NCI-H526 treated with DMSO at 0.1 percent for 48 hours (cell line): ENCODE measurements at regions not wholly inside any gene's neighbourhood (a gene's known extent, or its start where the extent isn't known, plus 50 kb on each side); places are given as distances from the start of the nearest gene placed in this dataset.

Experiments
- DNase-seq: peaks from one replicate; lab custom pipeline; 2025; lab: John Stamatoyannopoulos, UW

DNA sequence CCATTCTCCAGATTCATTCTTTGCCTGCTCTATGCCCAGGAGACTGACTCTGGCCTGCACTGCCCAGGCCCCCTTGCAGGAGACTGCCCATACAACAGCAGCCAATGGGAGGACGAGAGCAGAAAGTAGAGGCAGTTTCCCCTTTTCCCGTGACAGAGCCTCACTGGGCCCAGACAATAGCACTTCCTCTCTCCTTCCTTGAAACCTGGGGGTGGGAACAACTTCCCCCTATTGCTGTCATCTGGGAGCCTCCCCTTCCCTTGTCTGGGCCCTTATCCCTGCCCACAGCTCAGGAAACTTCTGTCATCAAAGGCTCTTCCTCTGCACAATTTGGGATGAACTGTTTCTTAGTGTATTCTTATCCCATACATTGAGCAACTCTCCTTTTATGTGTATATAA is 60.8 kb upstream of the KCNJ15 start:
- no peak for DNase-seq

GRCh38 chr21:38202811-38203210 is 54.0 kb upstream of the KCNJ15 start:
- no peak for DNase-seq

DNA sequence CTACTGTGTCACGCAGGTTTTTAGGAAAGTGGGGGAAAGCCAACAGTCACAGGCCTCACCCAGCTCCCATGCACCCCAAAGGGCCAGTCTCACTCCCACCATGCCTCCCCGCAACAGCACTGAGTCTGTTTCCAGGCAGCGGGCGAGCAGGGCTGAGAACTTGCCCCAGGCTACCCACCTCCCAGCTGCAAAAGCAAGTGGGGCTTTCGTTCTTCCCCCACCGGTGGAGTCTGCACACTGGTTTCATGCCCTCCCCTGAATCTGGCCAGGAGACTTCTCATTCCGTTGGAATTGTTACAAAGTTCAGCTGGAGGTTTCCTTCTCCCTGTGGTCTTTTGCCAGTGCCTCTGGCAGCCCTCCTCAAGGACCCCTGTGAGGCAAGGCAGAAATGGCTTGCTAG is 53.6 kb upstream of the KCNJ15 start:
- no peak for DNase-seq

- no peak for DNase-seq
Observed at GRCh38 chr21:38205940-38206339, 50.9 kb upstream of the KCNJ15 start.

GRCh38 chr21:38206646-38207045 is 50.1 kb upstream of the KCNJ15 start:
- DNase-seq = no peak
